ENCODE measurements at regions not wholly inside any gene's neighbourhood (a gene's known extent, or its start where the extent isn't known, plus 50 kb on each side); places are given as distances from the start of the nearest gene placed in this dataset.

GRCh38 chr1:204736836-204737235, 51.3 kb upstream of the LRRN2 start:
- DNase-seq = no peak

GRCh38 chr1:204738506-204738905, 53.0 kb upstream of the LRRN2 start:
- no peak for DNase-seq

- no peak for DNase-seq
Observed at GRCh38 chr1:204740354-204740753, 54.8 kb upstream of the LRRN2 start.

- DNase-seq = no peak
Observed at GRCh38 chr1:204741440-204741839, 55.9 kb upstream of the LRRN2 start.

GRCh38 chr1:204742676-204743251, 57.2 kb upstream of the LRRN2 start:
- DNase-seq = no peak

GRCh38 chr1:204744107-204744779, 58.7 kb upstream of the LRRN2 start:
- no peak for DNase-seq

GRCh38 chr1:204746838-204747442, 61.4 kb upstream of the LRRN2 start:
- no peak for DNase-seq

- DNase-seq = no peak
Observed at GRCh38 chr1:204751480-204751879, 65.9 kb upstream of the LRRN2 start.

- DNase-seq = no peak
Observed at GRCh38 chr1:204751883-204752687, 66.5 kb upstream of the LRRN2 start.

GRCh38 chr1:204752688-204753040, 67.1 kb upstream of the LRRN2 start:
- no peak for DNase-seq

GRCh38 chr1:204754821-204755220, 69.3 kb upstream of the LRRN2 start:
- DNase-seq = no peak

- DNase-seq = no peak
Observed at GRCh38 chr1:204756349-204756748, 70.8 kb upstream of the LRRN2 start.

GRCh38 chr1:204756811-204757210, 71.3 kb upstream of the LRRN2 start:
- no peak for DNase-seq

- no peak for DNase-seq
Observed at GRCh38 chr1:204758601-204759000, 73.1 kb upstream of the LRRN2 start.

GRCh38 chr1:204760350-204760749, 74.8 kb upstream of the LRRN2 start:
- DNase-seq = no peak

- no peak for DNase-seq
Observed at GRCh38 chr1:204760757-204761156, 75.2 kb upstream of the LRRN2 start.

GRCh38 chr1:204763773-204764427, 78.4 kb upstream of the LRRN2 start:
- DNase-seq = peak; percentile 81

- DNase-seq = no peak
Observed at GRCh38 chr1:204769997-204770396, 84.5 kb upstream of the LRRN2 start.

GRCh38 chr1:204771358-204771757, 85.8 kb upstream of the LRRN2 start:
- DNase-seq = no peak

GRCh38 chr1:204773246-204773645, 87.7 kb upstream of the LRRN2 start:
- no peak for DNase-seq

- DNase-seq = no peak
Observed at GRCh38 chr1:204775546-204775945, 90.0 kb upstream of the LRRN2 start.

GRCh38 chr1:204777591-204777990, 92.1 kb upstream of the LRRN2 start:
- DNase-seq = no peak

GRCh38 chr1:204780630-204781029, 90.0 kb upstream of the NFASC start:
- no peak for DNase-seq
